ENCODE measurements at regions not wholly inside any gene's neighbourhood (a gene's known extent, or its start where the extent isn't known, plus 50 kb on each side); places are given as distances from the start of the nearest gene placed in this dataset.

- Histone ChIP-seq H2AFZ (ENCODE audit: low read depth, low read length) (no peak overlapping the region), H3K36me3 (ENCODE audit: insufficient read depth, low read length) (no peaks in the 10 kb centered on the region), H4K20me1 (ENCODE audit: insufficient read depth) (no peaks in the 10 kb centered on the region), H3F3A (ENCODE audit: insufficient read depth, low read length, poor library complexity, severe bottlenecking) (no peaks in the 10 kb centered on the region), H3K27ac (ENCODE audit: low read length) (no peak overlapping the region), H3K79me2 (replicated peaks; ENCODE audit: insufficient read depth, low read length) (no peaks in the 10 kb centered on the region), H3K27me3 (ENCODE audit: insufficient read depth, low read depth, low read length) (no peaks in the 10 kb centered on the region), H3K9ac (ENCODE audit: low read length) (no peak overlapping the region), H3K9me3 (ENCODE audit: low read length) (no peaks in the 10 kb centered on the region), H3K4me3 (ENCODE audit: low read length) (no peak overlapping the region), H3K4me2 (ENCODE audit: low read length) (no peak overlapping the region), H3K9me2 (ENCODE audit: insufficient read depth, low read length) (no peaks in the 10 kb centered on the region)
- TF ChIP-seq EP300 (conservative IDR thresholded peaks at IDR 0.05; ENCODE audit: poor library complexity, severe bottlenecking) (no peak), RAD21 (conservative IDR thresholded peaks at IDR 0.05) (no peak), REST (IDR thresholded peaks at IDR 0.05; ENCODE audit: borderline replicate concordance) (no peak), EZH2 (IDR thresholded peaks at IDR 0.05; ENCODE audit: borderline replicate concordance, insufficient read depth, low read length, poor library complexity, severe bottlenecking) (no peak)
These were observed 405.2 kb upstream of the FLRT2 start for GRCh38 chr14:85124631-85125290.

GRCh38 chr14:85125291-85125670, 404.7 kb upstream of the FLRT2 start:
- H3K4me2 ChIP-seq (ENCODE audit: low read length) = no peak overlapping the region
- no peaks in the 10 kb centered on the region for H3K9me2 ChIP-seq (ENCODE audit: insufficient read depth, low read length)
- no peaks in the 10 kb centered on the region for H3K9me3 ChIP-seq (ENCODE audit: low read length)
- no peaks in the 10 kb centered on the region for H3F3A ChIP-seq (ENCODE audit: insufficient read depth, low read length, poor library complexity, severe bottlenecking)
- H3K79me2 ChIP-seq (replicated peaks; ENCODE audit: insufficient read depth, low read length) = no peaks in the 10 kb centered on the region
- no peak overlapping the region for H3K9ac ChIP-seq (ENCODE audit: low read length)
- H2AFZ ChIP-seq (ENCODE audit: low read depth, low read length) = no peak overlapping the region
- H3K4me3 ChIP-seq (ENCODE audit: low read length) = no peak overlapping the region
- H3K27ac ChIP-seq (ENCODE audit: low read length) = no peak overlapping the region
- TF ChIP-seq MXI1 (conservative IDR thresholded peaks at IDR 0.05; ENCODE audit: poor library complexity, severe bottlenecking) = no peak
- TF ChIP-seq, protein P1, sequence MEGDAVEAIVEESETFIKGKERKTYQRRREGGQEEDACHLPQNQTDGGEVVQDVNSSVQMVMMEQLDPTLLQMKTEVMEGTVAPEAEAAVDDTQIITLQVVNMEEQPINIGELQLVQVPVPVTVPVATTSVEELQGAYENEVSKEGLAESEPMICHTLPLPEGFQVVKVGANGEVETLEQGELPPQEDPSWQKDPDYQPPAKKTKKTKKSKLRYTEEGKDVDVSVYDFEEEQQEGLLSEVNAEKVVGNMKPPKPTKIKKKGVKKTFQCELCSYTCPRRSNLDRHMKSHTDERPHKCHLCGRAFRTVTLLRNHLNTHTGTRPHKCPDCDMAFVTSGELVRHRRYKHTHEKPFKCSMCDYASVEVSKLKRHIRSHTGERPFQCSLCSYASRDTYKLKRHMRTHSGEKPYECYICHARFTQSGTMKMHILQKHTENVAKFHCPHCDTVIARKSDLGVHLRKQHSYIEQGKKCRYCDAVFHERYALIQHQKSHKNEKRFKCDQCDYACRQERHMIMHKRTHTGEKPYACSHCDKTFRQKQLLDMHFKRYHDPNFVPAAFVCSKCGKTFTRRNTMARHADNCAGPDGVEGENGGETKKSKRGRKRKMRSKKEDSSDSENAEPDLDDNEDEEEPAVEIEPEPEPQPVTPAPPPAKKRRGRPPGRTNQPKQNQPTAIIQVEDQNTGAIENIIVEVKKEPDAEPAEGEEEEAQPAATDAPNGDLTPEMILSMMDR (IDR thresholded peaks at IDR 0.05; ENCODE audit: poor library complexity, severe bottlenecking) = no peak
- no peak for TF ChIP-seq REST (IDR thresholded peaks at IDR 0.05; ENCODE audit: borderline replicate concordance)
- TF ChIP-seq POLR2AphosphoS5 (IDR thresholded peaks at IDR 0.05) = no peak
- TF ChIP-seq EP300 (conservative IDR thresholded peaks at IDR 0.05; ENCODE audit: poor library complexity, severe bottlenecking) = no peak
- H3K36me3 ChIP-seq (ENCODE audit: insufficient read depth, low read length) = no peaks in the 10 kb centered on the region
- no peaks in the 10 kb centered on the region for H4K20me1 ChIP-seq (ENCODE audit: insufficient read depth)
- H3K27me3 ChIP-seq (ENCODE audit: insufficient read depth, low read depth, low read length) = no peaks in the 10 kb centered on the region
